GM12892 (cell line): ENCODE measurements at regions not wholly inside any gene's neighbourhood (a gene's known extent, or its start where the extent isn't known, plus 50 kb on each side); places are given as distances from the start of the nearest gene placed in this dataset.

Experiments used
- POLR2A ChIP-seq: IDR thresholded peaks from 2 replicates; pipeline ENCODE4 v1.6.1; 2011; ENCODE audit warnings: low read depth, low read length, control low read depth
- TAF1 ChIP-seq: IDR thresholded peaks from 2 replicates; pipeline ENCODE4 v1.6.1; 2011; ENCODE audit warnings: low read depth, mild to moderate bottlenecking, control low read depth, low read length, borderline replicate concordance

- TF ChIP-seq POLR2A (no peak), TAF1 (no peak)
Measured at GRCh38 chr2:7377916-7378569, 460.8 kb downstream of the RNF144A start.
